HG02678 (cell line): ENCODE measurements at regions not wholly inside any gene's neighbourhood (a gene's known extent, or its start where the extent isn't known, plus 50 kb on each side); places are given as distances from the start of the nearest gene placed in this dataset.

Experiments used
- ATAC-seq: cut with Tn5 transposase; IDR thresholded peaks from one replicate; pipeline ENCODE4 v1.9.1; 2021; ENCODE audit warnings: mild to moderate bottlenecking, moderate library complexity; ENCODE audit not compliant: unreplicated experiment

DNA sequence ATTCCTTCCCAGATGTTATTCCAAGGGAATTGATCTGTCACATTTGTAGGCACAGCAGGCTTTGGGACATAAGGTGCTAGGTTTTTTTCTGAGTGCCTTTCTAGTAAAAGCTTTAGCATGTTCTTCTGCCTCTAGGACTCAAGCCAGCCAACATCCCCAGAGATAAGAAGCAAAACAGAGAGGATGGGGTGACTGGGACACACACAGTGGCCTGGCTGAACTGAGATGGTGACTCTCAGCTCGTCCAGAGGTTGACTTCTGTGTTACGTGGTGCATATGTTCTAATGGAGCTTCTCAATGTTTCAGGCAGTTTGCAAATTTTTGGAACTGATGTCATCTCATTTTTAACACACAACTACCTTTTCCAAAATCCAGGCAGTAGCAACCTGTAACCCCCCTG is 188.1 kb upstream of the CELF2 start:
- no peak for ATAC-seq

DNA sequence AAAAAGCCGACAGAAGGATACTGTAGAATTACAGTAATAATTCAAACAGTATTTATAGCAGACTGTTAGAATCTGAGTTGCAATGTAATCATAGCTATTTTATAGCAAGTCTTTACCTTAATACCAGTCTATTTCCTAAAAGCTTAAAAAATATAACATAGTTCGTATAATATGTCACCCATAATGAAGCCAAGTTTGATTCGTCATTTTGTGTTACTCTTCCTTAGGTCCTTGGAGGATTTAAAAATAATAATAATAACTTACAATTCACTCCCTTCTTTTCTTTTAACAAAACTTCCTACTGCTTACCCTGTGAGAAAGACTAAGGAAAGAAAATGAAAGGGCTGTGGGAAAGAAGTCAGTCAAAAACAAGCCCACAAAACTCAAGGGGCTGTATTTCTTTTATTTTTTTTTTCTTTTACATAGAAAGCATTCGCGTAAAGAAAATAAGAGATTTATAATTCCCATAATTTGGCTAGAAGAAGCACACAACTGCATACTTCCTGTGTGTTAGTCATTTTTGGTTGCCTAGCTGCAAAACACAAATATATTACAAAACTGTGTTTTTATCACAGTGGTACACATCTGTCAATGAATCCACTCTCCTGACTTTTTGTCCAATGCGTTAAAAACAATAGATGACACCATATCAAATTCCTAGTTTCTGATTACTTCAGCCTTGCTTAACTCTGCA is 187.2 kb upstream of the CELF2 start:
- no peak for ATAC-seq

DNA sequence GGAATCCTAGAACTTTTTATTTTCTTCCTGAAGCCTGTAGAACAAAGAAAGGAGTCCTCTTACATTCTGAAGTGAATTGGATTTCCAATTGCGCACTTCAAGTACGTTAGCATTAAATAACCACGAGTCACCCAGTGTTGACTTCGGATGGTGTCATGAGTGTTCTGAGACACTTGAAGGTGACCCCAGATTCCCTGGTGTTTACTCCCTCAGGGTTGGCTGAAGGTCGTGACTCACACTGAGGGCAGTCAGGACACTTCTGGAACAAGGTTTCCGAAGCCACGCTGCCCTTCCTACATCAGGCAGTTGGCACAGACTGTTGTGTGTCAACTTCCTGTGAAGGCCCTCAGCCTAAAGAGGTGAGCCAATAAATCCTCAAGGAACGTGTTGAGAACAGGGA is 186.6 kb upstream of the CELF2 start:
- ATAC-seq: no peak

DNA sequence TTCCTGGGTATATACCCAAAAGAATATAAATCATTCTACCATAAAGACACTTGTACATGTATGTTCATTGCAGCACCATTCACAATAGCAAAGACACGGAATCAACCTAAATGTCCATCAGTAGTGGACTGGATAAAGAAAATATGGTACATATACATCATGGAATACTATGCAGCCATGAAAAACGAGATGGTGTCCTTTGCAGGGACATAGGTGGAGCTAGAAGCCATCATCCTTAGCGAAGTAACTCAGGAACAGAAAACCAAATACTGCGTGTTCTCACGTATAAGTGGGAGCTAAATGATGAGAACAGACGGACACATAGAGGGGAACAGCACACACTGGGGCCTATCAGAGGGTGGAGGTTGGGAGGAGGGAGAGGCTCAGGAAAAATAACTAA is 183.7 kb upstream of the CELF2 start:
- ATAC-seq: no peak

DNA sequence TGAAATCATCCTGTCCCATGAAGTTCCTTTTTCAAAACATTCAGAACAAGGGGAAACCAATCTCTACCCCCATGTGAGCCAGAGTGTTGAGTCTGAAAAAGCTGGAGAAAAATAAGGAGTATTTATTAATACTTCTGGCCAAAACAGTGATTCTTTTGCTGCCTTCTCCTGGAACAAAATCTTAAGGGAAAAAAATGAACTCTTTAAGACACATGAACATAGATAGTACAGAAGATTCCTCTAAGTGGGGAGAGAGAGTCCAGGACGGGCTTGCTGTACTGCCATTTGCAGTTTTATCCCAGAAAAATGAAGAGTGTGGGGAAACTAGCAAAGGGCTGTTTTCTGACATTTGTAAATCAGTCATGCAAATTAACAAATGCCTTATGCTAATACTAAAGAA is 173.4 kb upstream of the CELF2 start:
- ATAC-seq: no peak

DNA sequence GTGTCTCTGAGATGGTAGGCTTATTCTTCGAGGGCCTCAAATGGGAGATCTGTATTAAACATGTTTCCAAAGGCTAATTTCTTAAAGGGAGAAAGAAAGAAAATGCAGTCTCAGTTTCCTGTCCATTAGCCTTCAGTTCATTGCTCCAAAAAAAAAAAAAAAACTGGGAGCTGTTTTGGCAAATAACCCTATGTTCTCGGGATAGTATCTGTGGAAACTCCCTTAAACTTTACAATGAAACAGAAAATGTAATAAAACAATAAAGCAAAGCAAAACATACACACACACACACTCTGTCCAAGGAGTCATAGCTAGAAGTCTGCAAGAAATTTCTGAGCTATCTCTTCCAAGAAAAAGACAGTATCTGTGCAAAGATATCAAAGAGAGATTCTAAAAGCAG is 172.5 kb upstream of the CELF2 start:
- no peak for ATAC-seq

DNA sequence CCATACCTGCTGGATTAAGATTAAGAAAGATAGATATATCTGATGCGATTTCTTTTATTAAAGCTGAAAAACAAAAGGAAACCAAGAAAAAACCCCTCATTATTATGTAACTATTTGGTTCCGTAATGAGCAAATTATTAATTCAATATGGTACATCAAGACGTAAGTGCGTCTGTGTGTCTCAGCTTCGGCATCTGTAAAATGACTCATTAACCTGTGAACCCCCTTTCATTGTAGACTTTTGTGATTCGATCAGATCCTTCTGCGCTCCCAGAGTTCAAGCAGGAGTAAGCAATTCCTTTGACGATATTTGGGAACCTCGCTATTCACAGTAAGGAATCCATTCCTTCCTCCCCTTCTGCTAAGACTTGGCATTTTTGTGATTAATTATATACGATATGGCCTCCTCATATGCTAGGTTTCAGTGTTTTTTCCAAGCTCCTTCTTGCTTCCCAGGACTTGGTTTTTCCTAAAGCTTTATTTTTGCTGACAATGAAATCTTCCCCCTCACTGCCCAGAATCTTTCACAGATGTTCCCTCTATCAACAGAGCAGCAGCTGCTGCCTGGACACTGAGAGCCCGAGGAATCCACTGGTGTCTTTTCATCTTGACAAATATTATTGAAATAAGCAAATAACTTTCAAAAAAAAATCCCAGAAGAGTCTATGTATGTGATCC is 171.7 kb upstream of the CELF2 start:
- ATAC-seq: no peak

DNA sequence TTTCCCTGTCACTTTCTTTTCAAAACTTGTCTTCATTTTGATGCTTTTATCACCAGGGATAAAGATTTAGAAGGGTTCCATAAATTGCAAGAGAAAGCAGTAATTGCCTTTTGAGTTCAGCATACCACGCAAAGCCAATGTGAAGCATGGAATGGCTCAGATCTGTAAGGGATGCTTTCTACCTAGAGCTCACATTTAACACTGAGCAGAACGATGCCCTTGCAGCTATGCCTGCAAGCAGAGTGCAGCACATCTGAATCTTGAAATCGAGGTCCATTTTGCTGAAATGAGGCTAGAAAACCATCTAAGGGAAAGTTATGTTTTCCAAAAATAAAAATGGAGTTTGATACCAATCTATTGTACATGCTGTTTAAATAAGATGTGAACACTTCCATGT is 171.2 kb upstream of the CELF2 start:
- no peak for ATAC-seq

DNA sequence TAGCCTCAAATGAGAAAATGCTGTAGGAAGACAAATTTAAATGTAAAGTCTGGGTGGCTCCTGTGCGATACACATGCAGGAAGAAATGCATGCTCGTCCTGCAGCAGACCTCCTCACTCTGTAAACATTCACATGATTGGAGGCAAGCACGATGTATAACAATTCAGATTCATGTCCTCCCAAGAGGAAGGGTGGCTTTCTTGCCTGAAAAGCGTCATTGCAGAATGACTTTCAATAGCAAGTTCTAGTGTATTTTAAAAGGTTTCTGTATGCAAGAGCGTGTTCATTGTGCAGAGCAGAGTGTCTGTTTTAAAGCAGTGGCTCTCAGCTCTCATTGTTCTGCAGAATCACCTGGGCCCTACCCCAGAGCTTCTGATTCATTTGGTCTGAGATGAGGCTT is 170.3 kb upstream of the CELF2 start:
- no peak for ATAC-seq

DNA sequence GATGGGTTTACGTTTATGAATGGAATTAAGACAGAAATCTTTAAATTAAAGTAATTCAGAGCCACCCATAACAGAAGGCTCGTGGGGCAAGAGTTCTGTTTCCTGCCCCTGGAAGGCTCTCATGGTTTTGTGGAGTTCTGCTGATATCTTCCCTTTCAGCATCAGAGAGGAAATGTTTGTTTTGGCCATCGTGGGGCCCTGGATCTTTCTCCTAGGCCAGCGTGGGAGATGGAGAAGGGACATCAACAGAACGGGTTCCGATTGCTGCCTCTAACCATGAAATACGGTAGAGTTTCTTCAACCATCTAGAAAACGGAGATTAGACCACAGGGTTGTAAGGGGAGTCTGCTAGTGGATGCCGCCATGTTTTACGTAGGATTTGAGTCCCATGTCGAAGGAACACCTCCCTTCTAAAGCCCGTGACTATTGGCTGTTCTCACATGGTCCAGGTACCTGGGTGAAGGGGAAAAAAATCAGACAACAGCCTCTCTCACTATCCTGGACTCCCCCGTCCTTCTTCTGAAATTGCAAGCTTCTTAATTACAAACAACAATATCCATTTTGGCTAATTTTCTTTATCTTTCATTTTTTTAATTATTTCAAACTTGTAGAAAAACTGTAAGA is 169.1 kb upstream of the CELF2 start:
- no peak for ATAC-seq

DNA sequence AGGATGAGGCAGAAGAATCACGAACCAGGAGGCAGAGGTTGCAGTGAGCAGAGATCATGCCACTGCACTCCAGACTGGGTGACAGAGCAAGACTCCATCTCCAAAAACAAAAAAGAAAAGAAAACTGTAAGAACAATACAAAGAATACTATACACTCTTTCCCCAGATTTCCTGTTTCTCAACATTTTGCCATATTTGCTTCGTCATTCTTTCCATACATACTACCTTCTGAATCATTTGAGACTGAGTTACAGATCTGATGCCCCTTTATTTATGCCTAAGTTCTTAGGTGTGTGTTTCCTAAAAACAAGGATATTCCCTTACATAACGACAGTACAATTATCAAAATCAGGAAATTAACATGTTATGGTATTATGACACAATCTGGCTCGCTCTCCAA is 168.4 kb upstream of the CELF2 start:
- no peak for ATAC-seq

DNA sequence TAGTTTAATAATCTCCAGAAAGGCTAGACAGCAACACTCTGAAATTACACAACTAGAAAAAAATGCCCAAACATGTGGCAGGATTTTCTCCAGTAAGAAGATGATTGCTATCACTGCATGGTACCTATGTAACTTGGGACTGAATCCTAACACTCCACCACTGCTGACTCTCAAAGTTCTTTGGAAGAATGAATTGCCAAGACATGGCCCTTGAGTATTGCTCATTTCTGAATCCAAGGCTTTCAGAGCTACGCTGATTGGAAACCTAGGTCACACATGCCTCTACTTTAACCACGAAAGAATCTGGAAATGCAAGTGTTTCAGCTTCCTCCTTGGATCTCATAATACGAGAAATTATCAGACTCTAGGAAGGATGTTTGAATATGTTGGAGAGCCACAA is 167.5 kb upstream of the CELF2 start:
- no peak for ATAC-seq

DNA sequence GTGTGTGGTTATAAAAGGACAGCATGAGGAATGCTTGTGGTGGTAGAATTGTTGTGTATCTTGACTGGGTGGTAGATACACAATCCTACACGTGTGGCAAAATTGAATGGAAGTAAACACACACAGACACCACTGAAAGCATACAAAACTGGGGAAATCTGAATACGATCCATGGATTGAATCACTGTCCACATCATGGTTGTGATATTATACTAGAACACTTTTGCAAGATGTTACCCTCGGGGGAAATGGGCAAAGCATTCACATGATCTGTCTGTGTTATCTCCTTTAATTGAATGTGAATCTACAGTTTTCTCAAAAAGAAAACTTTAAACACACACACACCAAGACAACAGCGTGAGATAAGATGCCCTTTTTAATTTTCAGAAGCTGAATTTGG is 165.2 kb upstream of the CELF2 start:
- no peak for ATAC-seq

DNA sequence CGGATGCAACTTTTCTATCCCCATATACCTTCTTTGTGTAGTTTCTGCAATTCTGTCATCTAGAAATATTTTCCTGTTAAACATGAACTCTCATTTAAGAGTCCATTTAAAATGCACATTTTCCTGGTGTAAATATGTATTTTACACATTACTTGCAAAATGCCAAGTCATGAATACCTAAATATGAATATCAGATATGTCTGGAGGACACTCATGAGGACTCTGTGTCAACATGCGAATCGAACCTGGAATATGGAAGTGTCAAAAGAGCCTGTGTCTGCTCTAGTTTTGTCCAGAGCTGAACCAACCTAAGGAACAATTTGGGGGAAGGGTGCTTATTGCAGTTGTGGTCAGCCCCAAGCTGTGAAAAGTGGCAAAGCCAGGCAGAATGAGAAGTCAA is 163.7 kb upstream of the CELF2 start:
- no peak for ATAC-seq

DNA sequence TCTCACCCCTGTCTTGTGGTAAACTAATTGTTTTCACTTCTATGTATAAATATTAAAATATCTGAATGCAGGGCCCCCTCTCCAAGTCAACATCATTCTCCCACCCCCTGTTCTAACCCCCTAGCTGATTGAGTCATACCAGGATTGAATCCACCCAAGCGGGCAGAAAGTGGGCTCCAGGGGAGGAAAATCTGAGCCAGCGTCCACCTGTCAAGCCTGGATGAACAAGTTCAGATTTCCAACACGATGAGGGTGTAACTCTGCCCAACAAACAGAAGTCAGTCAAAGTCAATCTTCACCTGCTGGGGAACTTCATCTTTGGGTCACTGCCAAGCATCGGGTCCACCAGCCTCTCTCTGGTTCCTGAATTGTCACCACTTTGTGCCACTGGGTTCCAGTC is 162.9 kb upstream of the CELF2 start:
- no peak for ATAC-seq

DNA sequence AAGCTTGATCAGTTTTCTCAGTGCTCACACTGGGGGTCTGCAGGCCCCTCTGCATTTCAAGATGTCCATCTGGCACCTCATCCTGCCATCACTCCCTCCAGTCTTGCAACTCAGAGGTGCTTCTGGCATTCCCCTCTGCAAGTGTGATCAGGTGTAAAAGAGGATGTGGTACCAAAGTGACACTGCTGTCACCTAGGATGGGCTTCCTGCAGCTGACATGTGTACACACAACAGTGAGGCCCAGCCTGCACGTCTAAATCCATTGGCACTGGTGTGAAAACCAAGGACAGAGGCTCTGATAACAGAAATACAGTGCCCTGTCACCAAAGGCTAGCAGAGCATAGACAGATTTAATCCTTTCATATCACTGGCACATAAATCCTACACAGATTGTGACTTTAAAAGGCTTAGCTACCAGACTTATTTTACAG is 162.5 kb upstream of the CELF2 start:
- peak; percentile 56 for ATAC-seq

DNA sequence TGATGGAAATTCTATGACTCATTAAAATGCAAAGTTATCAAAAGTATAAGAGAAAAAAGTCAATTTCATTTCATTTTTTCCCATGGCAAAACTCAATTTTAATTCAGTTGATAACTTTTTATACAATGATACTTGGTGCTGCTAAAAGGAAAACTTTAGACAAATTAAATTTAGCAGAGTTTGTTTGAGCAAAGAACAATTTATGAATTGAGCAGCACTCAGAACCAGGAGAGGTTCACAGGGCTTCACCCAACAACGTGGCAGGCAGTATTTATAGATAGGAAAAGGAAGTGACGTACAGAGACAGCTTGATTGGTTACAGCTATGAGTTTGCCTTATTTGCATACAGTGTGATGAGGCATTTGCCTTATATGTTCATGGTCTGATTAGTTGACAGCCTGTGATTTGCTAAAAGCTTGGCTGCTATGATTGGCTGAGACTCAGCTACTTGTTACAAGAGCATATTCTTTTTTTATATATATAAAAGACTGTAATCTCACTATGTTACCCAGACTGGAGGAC is 157.2 kb upstream of the CELF2 start:
- ATAC-seq: no peak

DNA sequence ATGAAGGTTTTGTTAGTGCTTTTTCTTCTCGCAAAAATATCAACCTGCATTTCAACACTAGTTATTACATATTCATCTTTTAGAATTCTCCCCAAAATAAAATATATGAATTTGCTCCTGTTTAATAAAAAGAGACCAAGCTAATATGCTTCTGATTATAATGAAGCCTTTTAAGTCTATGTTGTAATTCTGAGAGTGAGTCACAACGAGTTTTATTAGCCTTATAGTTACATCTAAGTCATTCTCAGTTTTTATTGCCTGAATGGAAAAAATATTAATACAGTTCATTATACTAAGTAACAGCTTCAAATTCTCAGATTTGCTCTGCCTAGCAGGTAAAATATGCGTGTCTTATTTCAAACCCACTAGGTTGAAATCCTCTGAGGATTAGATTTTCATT is 152.4 kb upstream of the CELF2 start:
- ATAC-seq: no peak

DNA sequence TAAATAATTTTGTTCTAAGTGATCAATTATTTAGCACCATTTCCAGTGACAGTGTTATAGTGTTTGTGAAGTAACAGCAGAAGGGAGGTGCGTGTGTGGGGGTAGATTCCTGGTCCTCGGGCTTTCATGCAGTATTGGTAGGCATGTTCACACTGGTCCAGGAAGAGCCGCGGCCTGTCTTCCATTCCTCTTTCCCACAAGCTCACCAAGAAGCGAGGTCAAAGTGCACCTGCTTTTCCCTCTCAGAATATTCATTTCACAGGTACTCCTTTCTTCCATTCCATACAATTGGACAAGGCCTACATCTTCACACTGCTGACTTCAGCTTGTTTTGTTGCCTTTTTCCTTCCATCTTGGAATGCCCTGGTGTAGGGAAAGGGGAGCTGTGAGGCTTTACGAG is 151.8 kb upstream of the CELF2 start:
- ATAC-seq: no peak

DNA sequence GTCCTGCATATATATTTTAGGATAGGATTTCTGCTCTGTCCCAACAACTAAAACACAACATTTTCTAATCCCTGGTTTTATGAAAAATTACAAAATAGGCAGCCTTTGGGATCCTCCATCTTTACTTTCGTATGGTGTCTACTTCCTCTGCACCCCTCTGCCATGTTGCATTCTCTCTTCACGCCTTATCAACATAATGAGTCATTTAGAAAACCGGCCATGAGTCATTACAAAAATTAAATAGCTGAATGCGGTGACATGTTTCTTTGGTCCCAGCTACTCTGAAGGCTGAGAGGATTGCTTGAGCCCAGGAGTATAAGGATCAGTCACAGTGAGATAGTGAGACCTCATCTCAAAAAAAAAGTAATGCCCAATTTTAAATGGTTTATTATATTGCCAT is 148.1 kb upstream of the CELF2 start:
- peak; percentile 80 for ATAC-seq

DNA sequence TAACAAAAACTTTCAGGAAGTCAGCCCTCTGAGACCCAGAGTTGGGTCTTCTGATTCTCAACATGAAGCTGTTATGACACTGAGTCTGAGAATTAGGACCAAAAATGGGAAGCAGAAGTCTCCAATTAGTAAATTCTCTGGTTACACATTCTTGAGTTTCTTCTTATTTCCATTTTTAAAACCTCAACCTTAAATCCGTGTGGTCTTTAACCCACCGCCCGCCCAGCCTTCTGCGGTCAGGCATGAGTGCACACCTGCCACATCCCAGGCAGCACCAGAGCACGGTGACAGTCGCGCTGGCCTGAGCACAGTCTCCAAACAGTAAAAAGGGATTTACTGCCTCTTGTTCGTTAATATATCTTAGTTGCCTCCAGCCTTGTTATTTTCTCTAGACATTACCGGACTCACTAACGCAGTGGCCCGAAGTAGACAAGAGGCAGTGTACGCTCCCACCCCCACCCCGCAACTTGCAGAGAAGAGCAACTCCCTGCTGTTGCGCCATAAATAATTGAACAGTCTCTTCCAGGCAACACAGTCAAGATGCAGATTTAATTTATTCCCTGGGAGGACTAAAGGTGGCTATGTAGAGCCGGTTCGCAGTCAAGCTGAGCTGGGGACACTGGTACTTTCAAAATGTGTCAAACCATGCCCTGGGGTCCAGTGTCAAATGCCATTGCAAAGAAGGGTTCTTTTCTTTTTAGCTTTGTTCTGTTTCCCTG is 147.0 kb upstream of the CELF2 start:
- ATAC-seq: no peak

DNA sequence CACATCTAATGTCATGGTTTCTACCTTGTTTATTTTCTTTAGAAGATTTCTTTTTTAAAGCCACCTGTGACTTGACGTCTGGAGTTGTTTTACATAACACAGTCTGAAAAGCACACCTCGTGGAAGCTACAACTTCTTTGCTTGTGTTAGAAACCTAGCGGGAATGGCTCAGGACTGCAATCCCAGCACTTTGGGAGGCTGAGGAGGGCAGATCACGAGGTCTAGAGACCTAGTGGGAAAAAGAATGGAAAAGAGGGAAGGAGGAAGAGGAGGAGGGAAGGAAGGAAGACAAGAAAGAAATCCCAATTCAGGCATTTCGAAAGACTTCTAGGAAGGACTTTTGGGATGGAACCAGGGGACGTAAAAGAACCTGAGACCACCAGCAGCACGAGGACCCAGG is 146.3 kb upstream of the CELF2 start:
- ATAC-seq: no peak
